ACHN (cell line): ENCODE measurements at regions not wholly inside any gene's neighbourhood (a gene's known extent, or its start where the extent isn't known, plus 50 kb on each side); places are given as distances from the start of the nearest gene placed in this dataset.

ENCODE experiments used
- DNase-seq: peaks from one replicate; pipeline ENCODE4 v3.0.0-alpha.2; 2015
- in situ Hi-C: cut with HindIII; loops from 2 replicates; pipeline ENCODE4 v1.10.0; 2017; ENCODE audit warnings: low sequenced_read_pairs, low pct_ligation_motif_present, low pct_unique_long_range_greater_than_20kb

GRCh38 chr12:88251798-88252197 is 109.7 kb downstream of the TMTC3 start:
- no peak for DNase-seq
- in situ Hi-C loops = no loop called here

DNA sequence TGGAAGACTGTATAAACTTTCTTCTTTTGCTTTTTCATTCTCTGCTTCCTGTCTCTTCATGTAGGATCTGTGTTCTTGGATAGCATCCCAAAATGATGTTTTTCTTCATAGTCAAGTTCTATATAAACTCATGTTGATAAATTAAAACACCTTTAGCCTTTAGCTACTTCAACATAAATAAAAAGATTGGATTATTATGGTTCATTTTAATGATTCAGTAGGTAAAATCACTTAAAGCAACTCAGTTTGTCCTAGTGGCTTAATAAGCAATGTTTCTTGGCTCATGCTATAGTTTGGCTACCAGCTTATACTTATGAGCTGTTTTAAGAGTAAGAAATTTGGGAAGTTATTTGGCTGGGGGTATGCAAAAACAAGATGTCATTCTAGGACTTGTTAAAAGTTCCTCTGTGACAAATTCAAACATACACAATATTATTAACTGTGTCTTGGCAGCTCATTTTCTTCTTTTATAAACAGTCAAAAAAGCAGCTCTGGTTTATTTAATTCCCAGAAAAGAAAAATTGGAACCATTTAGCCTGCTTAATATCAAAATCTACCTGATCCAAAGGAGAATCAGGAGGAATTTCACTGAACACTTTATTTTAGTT is 111.4 kb downstream of the TMTC3 start:
- in situ Hi-C loops = no loop called here
- DNase-seq = no peak

DNA sequence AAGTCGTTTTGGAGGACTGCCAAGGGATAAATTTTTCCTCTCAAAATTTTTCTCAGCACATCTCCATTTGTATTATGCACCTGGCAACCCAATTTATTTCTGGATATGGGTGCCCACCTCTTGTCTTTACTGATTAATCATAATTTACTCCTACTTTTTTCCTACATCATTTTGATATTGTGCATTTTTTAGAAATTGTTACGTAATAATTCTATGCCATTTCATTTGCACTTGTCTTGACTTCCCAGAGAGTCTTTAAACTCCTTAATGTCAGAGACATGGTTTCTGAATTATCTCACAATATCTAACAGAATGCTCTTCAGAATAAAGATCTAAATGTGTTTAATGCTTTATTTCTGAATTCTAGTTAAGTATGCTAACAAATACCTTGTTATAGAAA is 113.1 kb downstream of the TMTC3 start:
- in situ Hi-C loops = no loop called here
- DNase-seq = no peak

DNA sequence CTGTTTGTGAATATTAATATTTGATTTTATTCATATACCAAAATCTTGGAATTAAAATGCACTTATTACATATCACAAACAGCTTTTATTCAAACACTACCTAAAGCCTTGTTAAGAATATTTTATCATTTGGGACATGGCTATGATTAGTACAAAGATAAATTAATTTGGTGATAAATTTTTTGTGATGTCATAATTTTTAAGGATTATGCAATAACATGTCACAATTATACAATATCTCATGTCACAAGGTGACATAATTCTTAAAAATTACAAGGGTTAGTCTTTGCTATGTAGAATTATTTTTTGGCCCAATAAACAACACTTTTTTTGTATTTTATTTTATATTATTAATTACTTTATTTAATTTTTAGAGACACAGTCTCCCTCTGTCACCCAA is 113.7 kb downstream of the TMTC3 start:
- in situ Hi-C loops = no loop called here

DNA sequence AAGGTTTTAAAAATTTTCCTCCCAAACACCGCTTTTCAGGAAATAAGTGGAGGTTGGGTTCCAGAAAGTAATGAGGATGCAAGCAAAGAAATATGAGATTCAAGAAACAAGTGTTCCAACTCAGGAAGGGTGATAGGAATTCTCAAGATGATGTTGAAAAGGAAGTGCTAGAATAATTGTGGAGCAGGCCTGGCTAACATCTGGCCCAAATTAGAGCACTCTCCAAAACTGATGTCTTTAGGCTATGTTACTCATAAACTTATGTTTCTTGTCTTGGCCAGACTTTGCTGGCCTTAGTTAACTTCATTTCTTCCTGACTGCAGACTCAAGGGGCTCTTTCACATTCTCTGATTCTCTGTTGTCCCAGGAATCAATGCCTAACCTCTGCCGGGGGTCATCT is 116.3 kb downstream of the TMTC3 start:
- in situ Hi-C loops = no loop called here
- no peak for DNase-seq

More for the DNA sequence above, 113.7 kb downstream of the TMTC3 start:
- no peak for DNase-seq

DNA sequence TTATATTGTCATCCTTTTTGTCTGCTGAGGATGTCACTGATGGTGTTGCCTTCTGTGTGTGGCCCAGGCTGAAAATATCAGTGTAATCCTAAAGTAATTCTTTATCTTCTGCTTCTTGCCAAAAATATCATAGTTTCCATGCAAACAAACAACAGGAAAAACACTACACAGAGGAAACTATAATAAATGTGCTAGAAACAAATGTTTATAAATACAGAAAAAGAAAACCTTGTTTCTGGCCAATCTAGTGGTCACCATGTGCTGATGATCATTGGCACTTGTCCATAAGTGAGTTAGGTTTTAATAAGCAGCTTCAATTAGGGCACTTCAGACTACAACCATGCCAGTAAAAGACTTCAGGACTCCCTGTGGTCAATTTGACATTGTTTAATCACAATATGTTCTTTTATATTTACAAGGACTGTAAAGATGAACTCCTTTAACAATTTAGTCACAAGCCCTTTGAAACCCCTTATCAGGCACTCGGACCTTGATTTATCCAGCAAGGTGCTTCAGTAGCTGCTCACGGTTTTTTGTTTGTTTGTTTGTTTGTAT is 124.8 kb downstream of the TMTC3 start:
- in situ Hi-C loops = no loop called here
- DNase-seq = no peak

DNA sequence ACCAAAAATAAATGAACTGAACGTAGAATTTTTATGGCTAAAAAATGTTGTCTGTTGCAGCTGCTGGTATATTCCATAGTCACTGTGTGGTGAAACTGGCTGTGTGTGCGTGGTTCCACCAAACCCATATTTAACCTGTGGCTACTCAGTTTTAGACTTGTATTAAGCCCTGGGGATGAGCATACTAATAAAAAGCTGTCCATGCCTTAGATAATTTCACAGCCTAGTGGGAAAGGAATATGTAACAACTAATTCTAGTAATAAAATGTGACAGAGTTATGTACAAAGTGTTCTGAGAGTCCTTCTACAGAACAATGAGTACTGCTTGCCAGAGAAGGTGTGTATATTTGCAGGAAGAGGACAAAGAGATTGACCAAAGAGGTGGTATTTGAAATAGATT is 125.5 kb downstream of the TMTC3 start:
- in situ Hi-C loops = no loop called here
- no peak for DNase-seq

DNA sequence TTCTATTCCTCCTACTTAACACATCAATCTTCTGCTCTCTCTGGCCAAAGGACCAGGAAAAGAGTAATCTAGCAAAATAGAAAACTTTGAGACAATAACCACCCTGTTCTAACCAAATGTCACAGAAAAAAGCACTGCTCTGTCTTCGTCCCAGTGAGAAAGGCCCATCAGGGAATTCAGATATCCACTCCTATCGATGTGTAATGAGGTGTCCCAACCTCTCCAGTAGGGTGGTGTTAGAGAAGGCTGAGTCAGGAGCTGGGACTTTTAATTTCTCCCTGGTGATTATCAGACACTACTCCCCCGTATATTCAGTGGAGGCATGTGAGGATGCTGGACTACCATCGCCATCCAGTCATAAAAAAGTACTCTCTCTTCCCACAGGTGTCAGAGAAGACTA is 130.3 kb downstream of the TMTC3 start:
- in situ Hi-C loops = no loop called here
- no peak for DNase-seq

DNA sequence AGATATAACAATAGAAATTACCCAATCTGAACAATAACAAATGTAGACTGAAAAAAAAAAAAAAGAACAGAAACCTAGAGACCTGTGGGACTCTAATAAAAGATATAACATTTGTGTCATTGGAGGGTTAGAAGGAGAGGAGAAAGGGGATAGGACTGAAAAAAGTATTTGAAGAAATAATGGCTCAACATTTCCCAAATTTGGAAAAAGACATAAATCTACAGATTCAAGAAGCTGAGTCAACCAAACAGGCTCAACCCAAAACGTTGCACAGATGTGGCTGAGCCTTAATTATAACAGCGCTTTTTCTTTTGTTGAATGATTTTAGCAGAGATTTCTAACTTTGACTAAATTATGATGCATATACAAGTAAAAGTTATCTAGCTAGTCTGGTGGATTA is 131.3 kb downstream of the TMTC3 start:
- in situ Hi-C loops = no loop called here
- no peak for DNase-seq

GRCh38 chr12:88273875-88274274 is 131.8 kb downstream of the TMTC3 start:
- DNase-seq = no peak
- in situ Hi-C loops = no loop called here

DNA sequence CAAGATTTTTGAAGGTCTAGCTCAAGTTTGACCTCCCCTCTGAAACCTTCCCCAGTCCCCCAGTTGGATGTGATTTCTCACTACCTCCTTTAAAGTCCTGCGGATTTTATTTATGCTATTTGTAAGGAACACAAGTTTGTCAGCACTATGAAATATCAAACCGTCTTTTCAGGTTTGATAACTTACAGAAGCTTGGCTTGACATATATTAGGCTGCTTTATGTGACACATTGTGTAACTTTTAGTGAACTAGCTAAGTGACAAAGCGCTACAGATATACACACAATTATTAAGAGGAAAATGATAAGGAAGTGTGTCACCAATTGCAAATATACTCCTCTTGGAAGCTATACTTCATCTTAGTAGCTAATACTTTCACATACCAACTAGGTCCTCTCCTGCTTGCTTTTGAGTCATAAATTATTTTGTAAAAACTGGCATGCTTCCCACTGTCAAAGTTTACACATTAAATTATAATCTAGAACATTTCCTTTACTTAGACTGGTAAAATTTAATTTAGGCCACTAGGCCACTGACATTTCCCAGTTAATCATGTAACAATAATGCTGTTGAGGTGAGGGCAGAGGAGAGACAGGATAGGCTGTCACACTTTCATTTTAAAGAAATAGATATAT is 149.5 kb downstream of the TMTC3 start:
- in situ Hi-C loops = no loop called here
- DNase-seq = no peak

DNA sequence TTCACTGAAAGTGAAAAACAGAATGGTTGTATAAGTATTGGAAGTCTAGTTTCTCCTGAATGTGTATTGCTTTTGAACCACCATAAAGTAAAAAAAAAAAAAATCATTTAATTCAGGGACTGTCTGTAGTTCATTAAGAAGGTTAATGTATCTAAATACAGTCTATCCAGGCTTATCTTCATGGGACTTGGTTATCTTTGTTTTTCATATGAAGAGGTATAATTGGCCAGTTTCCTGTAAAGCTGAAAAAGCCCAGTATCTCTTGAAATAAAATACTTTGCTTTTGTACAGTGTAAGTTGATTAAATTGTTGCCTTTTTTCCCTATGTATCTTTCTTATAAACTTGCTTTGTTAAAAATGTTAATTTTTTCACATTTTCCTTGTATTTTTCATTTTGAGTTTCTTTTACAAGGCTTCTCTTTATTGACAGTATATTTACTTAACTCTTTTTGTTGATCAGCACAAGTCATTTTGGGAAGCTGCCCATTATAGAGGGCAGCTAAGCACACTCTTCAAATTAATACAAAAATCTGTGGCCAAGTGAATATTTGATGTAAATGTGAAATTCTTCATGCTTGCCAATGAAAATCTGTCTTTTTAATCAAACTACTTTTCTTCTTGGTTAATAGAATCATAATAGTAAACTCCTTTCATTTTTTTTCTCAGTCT is 156.0 kb downstream of the TMTC3 start:
- in situ Hi-C loops = no loop called here

GRCh38 chr12:88298761-88299242 is 156.7 kb downstream of the TMTC3 start:
- in situ Hi-C loops = no loop called here
- DNase-seq = peak; percentile 71

More for the DNA sequence above, 156.0 kb downstream of the TMTC3 start:
- peak; percentile 6 for DNase-seq

DNA sequence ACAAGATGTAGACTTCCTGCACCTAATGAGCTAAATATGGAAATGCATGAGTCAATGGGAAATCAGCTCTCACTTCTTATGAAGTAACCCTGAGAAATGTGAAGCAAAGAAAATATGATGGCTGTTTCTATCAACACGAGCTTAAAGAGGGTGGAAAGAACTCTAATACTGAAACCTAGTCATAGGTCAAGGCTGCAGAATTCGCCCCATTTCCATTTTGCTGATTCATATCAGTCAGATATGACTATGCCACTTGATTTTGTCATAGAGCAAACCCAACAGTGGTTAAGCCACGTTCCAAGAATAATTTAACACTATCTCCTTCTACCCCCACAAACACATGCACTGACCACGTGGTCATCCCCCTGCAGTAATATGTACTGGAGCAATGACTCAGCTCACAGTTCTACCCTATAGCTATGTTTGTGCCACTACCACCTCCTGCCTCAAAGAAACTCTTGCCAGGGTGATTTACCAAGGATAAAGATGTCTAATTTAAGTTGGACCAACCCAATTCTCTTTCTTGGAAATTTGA is 157.5 kb downstream of the TMTC3 start:
- in situ Hi-C loops = no loop called here
- peak; percentile 72 for DNase-seq

GRCh38 chr12:88300931-88301330 is 158.8 kb downstream of the TMTC3 start:
- in situ Hi-C loops = no loop called here
- no peak for DNase-seq

- no peak for DNase-seq
Observed at GRCh38 chr12:88303335-88303734, 161.2 kb downstream of the TMTC3 start.

GRCh38 chr12:88305254-88305890 is 163.3 kb downstream of the TMTC3 start:
- no peak for DNase-seq
- in situ Hi-C loops = no loop called here

More at GRCh38 chr12:88303335-88303734, 161.2 kb downstream of the TMTC3 start:
- in situ Hi-C loops = no loop called here

DNA sequence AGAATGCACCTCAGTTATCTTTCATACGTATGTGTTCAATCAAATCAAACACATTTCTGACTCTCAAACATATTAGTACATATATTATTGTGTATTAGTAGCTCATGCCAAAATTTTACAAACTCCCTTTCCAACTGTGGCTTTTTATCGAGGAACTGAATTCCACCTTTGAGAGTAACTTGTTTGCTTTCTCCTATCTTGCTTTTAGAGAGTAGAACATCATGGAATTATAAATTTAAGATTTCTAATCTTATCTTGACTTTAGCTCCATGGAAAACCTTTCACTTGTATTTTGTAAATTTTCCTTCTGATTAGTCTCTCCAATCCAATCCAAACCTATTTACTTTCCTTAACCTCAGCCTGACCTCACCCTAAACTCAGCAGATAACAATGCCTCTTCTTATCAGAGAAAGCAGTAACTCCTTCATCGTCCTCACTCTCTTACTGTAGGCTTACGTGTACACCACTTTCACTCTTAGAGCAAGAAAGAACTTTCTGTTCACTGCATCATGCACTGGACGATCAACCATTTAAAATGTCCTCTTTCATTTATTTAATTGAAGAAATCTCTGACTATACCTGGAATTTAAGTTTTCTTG is 164.5 kb downstream of the TMTC3 start:
- in situ Hi-C loops = no loop called here
- no peak for DNase-seq
